ENCODE measurements at regions not wholly inside any gene's neighbourhood (a gene's known extent, or its start where the extent isn't known, plus 50 kb on each side); places are given as distances from the start of the nearest gene placed in this dataset.

DNA sequence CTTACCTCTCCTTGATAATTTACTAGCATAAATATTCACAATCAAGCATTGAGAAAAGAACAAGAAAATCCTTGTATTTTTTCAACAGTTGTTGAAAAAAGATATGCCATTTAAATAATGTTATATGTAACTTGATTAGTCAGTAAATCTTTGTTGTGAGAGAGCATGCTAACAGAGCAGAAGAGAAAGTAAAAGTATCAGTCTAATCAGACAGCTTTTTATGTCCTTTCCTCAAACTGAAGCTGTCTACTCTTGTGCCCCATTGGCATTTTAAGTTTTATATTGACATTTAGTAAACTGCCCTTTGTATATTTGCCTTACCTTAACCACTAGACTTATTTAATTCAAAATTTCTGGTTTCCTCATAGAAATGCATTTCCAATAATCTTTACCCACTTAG, 668.7 kb downstream of the OTOL1 start:
- Mint-ChIP-seq H3K27ac (no peak overlapping the region), H3K4me3 (no peak overlapping the region), H3K27me3 (ENCODE audit: low read depth) (no peaks in the 10 kb centered on the region), H3K9me3 (peaks cover 3 to 5% of the 10 kb centered on the region in 2 donors), H3K36me3 (ENCODE audit: insufficient read depth in 2 of 2) (no peaks in the 10 kb centered on the region), H3K4me1 (ENCODE audit: low read depth) (no peaks in the 10 kb centered on the region)
- ATAC-seq (replicated peaks in 1 of 2): no peak
- no peak for DNase-seq

DNA sequence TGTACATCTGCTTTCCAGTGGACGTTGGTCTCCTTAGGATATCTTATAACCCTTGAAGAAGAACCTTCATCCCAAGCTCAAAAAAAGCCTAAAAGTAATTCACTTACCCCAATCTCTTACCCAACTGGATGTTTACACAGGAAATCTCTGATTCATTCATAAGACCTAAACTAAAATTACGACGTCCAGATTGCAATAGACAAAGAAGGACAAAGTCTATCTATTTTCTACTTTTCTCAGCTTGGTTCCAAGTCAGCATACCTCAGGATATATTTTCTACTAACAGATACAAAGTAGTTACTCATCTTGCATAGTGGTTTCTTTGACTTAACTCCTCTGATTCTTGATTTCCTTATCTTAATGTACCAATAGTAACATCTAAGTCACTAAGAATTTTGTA, 669.9 kb downstream of the OTOL1 start:
- no peak for ATAC-seq (replicated peaks in 1 of 2)

DNA sequence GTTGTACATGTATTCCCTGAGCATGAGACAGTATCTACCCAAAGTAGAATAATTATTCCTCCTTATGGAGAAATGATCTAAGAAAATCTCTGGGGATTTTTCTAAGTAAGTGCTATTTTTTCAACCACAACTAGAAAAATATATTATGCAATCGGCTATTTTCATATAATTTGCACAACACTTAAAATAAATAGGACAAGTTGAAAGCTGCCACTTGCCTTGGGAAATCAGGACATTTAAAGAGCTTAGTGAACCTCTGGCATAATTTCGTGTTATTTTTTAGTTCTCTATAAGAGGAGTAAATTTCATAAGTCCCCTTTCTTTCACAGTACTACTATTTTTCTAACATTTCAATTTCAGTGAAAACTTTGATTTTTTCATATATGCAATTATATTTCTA, 672.1 kb downstream of the OTOL1 start:
- no peak overlapping the region for H3K4me3 Mint-ChIP-seq
- H3K9me3 Mint-ChIP-seq: peaks cover 3 to 8% of the 10 kb centered on the region in 2 donors
- ATAC-seq (replicated peaks in 1 of 2): no peak
- no peak overlapping the region for H3K27ac Mint-ChIP-seq
- H3K27me3 Mint-ChIP-seq (ENCODE audit: low read depth): no peaks in the 10 kb centered on the region
- H3K4me1 Mint-ChIP-seq (ENCODE audit: low read depth): no peaks in the 10 kb centered on the region
- no peak for DNase-seq
- no peaks in the 10 kb centered on the region for H3K36me3 Mint-ChIP-seq (ENCODE audit: insufficient read depth in 2 of 2)

More for the DNA sequence above, 669.9 kb downstream of the OTOL1 start:
- no peak overlapping the region for H3K4me3 Mint-ChIP-seq
- no peak for DNase-seq
- H3K27ac Mint-ChIP-seq: no peak overlapping the region
- H3K36me3 Mint-ChIP-seq (ENCODE audit: insufficient read depth in 2 of 2): no peaks in the 10 kb centered on the region
- H3K27me3 Mint-ChIP-seq (ENCODE audit: low read depth): no peaks in the 10 kb centered on the region
- H3K9me3 Mint-ChIP-seq: peaks cover 2 to 5% of the 10 kb centered on the region in 2 donors
- no peaks in the 10 kb centered on the region for H3K4me1 Mint-ChIP-seq (ENCODE audit: low read depth)

DNA sequence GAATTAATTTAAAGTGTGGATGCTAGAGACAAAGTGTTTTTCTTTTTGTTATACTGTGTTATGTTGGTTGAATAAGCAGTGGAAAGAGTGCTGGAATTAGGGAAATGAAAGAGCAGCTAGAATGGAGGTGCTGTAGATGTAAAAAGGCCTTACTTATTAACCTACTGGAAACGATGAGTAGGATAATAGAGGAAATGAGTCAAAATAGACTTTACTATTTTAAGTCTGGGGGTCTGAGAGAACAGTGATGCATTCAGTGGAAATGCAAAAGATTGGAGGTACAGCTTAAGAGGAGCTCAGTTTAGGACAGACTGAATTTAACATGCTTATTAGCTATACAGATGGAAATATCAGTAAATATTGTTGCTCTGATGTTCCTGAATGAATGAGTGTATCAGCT, 674.0 kb downstream of the OTOL1 start:
- H3K27me3 Mint-ChIP-seq (ENCODE audit: low read depth): no peaks in the 10 kb centered on the region
- H3K36me3 Mint-ChIP-seq (ENCODE audit: insufficient read depth in 2 of 2): no peaks in the 10 kb centered on the region
- no peak for DNase-seq
- H3K9me3 Mint-ChIP-seq: peaks cover 2 to 8% of the 10 kb centered on the region in 2 donors
- H3K27ac Mint-ChIP-seq: no peak overlapping the region
- H3K4me3 Mint-ChIP-seq: no peak overlapping the region
- ATAC-seq (replicated peaks in 1 of 2): no peak
- H3K4me1 Mint-ChIP-seq (ENCODE audit: low read depth): no peaks in the 10 kb centered on the region

DNA sequence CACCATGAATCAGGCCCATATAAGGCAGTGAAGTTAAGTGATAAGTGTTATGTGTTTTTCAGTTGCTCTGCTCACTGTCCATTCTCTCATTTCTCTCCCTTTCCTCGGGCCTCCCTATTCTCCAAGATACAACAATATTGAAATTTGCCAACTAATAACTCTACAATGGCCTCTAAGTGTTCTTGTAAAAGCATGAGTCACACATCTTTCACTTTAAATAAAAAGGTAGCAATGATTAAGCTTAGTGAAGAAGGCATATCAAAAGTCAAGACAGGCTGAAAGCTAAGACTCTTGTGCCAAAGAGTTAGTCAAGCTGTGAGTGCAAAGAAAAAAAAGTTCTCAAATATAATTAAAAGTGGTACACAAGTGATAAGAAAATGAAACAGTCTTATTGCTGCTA, 675.4 kb downstream of the OTOL1 start:
- ATAC-seq (replicated peaks in 1 of 2): no peak
- Mint-ChIP-seq H3K4me1 (ENCODE audit: low read depth) (no peaks in the 10 kb centered on the region), H3K27me3 (ENCODE audit: low read depth) (no peaks in the 10 kb centered on the region), H3K27ac (no peak overlapping the region), H3K4me3 (no peak overlapping the region), H3K36me3 (ENCODE audit: insufficient read depth in 2 of 2) (no peaks in the 10 kb centered on the region), H3K9me3 (peaks cover 4 to 5% of the 10 kb centered on the region in 2 donors)
- DNase-seq: no peak

DNA sequence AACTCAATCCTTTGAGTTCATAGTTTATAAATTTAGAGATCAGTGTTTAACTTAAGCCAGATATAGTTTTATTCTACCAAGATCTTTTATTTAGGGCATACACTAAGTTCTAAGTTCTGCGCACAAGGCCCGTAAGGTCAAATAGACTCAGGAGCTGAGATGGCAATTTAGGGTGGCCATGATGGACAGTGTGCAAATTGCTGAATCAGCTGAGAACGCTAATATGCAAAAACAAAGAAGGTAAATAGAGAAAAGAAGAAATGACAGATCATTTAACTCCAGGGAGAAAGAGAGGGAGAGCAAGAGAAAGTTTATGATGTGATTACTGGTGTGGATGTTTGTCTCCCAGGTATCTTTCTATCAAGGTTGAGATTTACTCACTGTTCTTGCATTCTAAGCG, 678.5 kb downstream of the OTOL1 start:
- Mint-ChIP-seq H3K4me1 (ENCODE audit: low read depth) (no peaks in the 10 kb centered on the region), H3K36me3 (ENCODE audit: insufficient read depth in 2 of 2) (no peaks in the 10 kb centered on the region), H3K4me3 (no peak overlapping the region), H3K27ac (no peak overlapping the region), H3K27me3 (ENCODE audit: low read depth) (no peaks in the 10 kb centered on the region), H3K9me3 (peaks cover 6 to 9% of the 10 kb centered on the region in 2 donors)
- DNase-seq: no peak
- ATAC-seq (replicated peaks in 1 of 2): no peak

DNA sequence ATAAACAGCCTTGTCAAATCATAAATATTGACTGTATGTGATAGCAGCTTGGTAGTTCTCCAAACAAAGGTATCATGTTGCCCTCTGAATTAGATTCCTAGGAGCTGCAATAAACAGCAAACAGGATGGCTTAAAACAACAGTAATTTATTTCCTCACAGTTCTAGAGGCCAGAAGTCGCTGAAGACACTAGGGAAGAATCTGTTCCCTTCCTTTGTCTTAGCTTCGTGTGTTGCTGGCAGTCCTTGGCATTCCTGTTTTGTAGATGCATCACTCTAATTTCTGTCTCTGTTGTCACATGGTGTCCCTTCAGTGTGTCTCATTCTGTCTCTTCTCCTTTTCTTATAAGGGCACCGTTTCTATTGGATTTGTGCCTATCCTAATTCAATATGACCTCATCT, 679.3 kb downstream of the OTOL1 start:
- H3K4me3 Mint-ChIP-seq: no peak overlapping the region
- no peak for DNase-seq
- no peak overlapping the region for H3K27ac Mint-ChIP-seq

DNA sequence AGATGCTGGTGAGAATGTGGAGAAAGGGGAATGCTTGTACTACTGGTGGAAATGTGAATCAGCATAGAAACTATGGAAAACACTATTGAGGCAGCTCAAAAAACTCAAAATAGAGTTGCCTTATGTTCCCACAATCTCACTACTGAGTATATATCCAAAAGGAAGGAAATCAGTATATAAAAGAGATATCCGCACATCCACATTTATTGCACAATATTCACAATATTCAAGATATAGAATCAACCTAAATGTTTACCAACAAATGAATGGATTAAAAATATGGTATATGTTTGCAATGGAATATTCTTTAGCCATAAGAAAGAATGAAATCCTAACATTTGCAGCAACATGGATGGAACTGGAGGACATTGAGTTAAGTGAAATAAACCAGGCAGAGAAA, 686.8 kb downstream of the OTOL1 start:
- Mint-ChIP-seq H3K4me1 (ENCODE audit: low read depth) (no peaks in the 10 kb centered on the region), H3K9me3 (peaks cover 3 to 4% of the 10 kb centered on the region in 2 donors), H3K27me3 (ENCODE audit: low read depth) (no peaks in the 10 kb centered on the region), H3K36me3 (ENCODE audit: insufficient read depth in 2 of 2) (no peaks in the 10 kb centered on the region), H3K27ac (no peak overlapping the region), H3K4me3 (no peak overlapping the region)
- DNase-seq (no peak), ATAC-seq (replicated peaks in 1 of 2) (no peak)

More for the DNA sequence above, 679.3 kb downstream of the OTOL1 start:
- H3K27me3 Mint-ChIP-seq (ENCODE audit: low read depth): no peaks in the 10 kb centered on the region
- ATAC-seq (replicated peaks in 1 of 2): no peak
- H3K4me1 Mint-ChIP-seq (ENCODE audit: low read depth): no peaks in the 10 kb centered on the region
- H3K9me3 Mint-ChIP-seq: peaks cover 6 to 9% of the 10 kb centered on the region in 2 donors
- H3K36me3 Mint-ChIP-seq (ENCODE audit: insufficient read depth in 2 of 2): no peaks in the 10 kb centered on the region

DNA sequence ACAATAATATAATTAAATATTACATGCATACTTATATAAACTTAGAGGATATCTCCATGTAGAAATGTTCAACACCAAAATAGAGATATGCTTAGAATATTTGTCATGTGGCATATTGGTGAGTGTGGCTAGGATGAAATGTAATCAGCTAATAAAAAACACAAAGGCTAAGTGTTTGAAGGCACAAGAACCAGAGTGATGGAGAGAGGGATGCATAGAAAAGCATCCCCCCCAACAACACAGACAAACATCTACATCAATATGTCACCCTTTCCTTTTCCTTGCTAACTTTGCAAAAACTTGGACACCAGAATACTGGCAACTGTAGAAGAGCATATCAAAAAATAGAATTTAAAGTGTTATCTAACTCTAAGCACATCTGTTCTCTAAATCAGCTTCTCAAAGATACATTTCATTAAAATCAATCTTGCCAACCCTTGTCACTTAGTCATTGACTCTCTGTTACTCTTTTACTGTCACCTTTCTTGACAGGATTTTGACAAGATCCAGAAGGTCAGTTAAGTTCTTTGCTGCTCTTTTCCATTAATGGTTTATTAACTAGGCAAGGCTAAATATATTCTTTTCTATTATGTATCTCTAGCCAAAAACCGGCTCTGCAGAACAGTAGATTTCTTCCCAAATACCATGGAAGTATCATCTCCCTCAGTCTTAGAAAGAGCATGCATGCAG, 695.9 kb downstream of the OTOL1 start:
- H3K4me3 Mint-ChIP-seq: no peak overlapping the region
- no peak overlapping the region for H3K27ac Mint-ChIP-seq
- H3K4me1 Mint-ChIP-seq (ENCODE audit: low read depth): no peaks in the 10 kb centered on the region
- ATAC-seq (replicated peaks in 1 of 2) (no peak), DNase-seq (no peak)
- no peaks in the 10 kb centered on the region for H3K36me3 Mint-ChIP-seq (ENCODE audit: insufficient read depth in 2 of 2)
- peaks cover 3 to 6% of the 10 kb centered on the region in 2 donors for H3K9me3 Mint-ChIP-seq
- no peaks in the 10 kb centered on the region for H3K27me3 Mint-ChIP-seq (ENCODE audit: low read depth)

DNA sequence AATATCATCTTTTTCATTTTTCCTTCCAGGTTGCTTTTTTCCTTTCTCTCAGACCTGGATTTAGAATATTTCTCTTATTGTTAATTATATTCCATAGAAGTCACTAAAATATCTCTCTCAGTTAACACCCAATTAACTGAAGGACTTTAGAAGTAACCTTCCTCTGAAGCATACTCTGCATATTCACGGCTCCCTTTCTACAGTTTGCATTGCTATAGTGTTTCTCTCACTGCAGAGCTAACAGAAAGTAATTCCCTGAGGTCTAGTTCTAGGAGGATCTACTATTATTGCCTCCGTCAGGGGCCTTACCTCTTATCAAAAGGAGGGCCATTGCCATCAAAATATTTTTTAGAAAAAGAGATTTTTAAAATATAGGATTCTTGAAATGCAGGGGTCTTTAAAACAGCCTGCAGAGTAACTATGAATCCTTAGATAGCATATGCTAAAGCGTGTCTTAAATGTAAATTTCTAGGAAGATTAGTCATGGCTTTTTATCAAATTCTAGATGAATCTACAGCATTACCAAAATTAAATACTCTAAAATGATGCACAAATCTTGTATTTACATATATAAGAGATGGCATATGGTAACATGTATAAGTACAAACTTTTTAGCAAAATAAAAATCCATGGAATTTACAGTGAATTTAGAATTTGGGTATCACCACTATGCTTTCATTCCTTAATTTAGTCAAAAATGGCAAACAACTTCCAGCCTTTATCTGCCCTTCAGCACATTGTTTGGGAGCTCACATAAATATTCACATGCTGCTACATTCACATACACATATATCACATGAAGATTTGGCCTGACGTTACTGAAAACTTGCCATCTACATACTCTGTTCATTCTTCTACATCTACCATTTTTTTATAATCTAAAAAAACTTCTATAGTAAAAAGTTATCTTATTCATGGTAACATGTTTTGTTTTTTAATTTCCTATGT, 696.8 kb downstream of the OTOL1 start:
- H3K27me3 Mint-ChIP-seq (ENCODE audit: low read depth): no peaks in the 10 kb centered on the region
- ATAC-seq (replicated peaks in 1 of 2): no peak
- H3K36me3 Mint-ChIP-seq (ENCODE audit: insufficient read depth in 2 of 2): no peaks in the 10 kb centered on the region
- no peak overlapping the region for H3K4me3 Mint-ChIP-seq
- H3K9me3 Mint-ChIP-seq: peaks cover 3 to 6% of the 10 kb centered on the region in 2 donors
- no peak overlapping the region for H3K27ac Mint-ChIP-seq
- no peak for DNase-seq
- no peaks in the 10 kb centered on the region for H3K4me1 Mint-ChIP-seq (ENCODE audit: low read depth)

DNA sequence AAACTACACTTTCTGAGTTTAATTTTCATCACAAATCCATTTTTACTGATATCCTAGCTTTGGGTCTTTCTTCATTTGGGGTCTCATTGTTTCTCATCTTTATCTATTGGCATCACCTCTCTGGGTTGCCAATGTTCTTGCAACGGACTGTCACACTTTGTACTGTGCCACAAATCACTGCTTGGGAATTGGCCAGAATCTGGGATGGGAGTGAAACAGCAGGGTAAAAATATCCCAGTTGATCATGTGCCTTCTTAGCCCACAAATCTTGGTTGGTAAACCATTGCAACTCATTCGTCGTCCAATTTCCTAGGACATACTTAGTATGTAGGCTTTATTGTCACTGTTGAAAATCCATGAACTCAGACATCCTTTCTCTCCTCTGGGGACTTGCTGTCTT, 698.5 kb downstream of the OTOL1 start:
- no peak overlapping the region for H3K27ac Mint-ChIP-seq
- no peaks in the 10 kb centered on the region for H3K27me3 Mint-ChIP-seq (ENCODE audit: low read depth)
- no peaks in the 10 kb centered on the region for H3K4me1 Mint-ChIP-seq (ENCODE audit: low read depth)
- peaks cover 3 to 6% of the 10 kb centered on the region in 2 donors for H3K9me3 Mint-ChIP-seq
- no peaks in the 10 kb centered on the region for H3K36me3 Mint-ChIP-seq (ENCODE audit: insufficient read depth in 2 of 2)
- no peak overlapping the region for H3K4me3 Mint-ChIP-seq
- no peak for ATAC-seq (replicated peaks in 1 of 2)
- DNase-seq: no peak

DNA sequence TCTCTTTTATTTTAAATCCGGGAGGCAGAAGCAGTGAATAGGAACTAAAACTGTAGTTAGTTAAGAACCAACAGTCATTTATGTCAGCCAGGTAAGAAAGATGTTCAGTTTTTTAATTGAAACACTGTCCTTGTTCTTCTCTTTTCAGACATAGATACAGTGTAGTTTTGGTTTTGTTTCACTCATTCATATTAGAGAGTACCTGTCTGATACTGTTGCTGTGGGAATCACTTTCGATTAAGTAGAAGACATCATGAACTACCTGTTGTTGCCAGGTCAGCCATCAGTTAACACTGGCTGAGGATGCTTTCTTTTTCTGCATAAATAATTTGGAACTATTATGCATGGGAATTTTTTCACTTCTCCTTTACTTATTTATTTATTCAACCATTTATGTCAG, 700.4 kb downstream of the OTOL1 start:
- DNase-seq: no peak
- Mint-ChIP-seq H3K4me3 (no peak overlapping the region), H3K27ac (no peak overlapping the region), H3K36me3 (ENCODE audit: insufficient read depth in 2 of 2) (no peaks in the 10 kb centered on the region), H3K9me3 (peaks cover 3 to 4% of the 10 kb centered on the region in 2 donors), H3K27me3 (ENCODE audit: low read depth) (no peaks in the 10 kb centered on the region), H3K4me1 (ENCODE audit: low read depth) (no peaks in the 10 kb centered on the region)
- no peak for ATAC-seq (replicated peaks in 1 of 2)

DNA sequence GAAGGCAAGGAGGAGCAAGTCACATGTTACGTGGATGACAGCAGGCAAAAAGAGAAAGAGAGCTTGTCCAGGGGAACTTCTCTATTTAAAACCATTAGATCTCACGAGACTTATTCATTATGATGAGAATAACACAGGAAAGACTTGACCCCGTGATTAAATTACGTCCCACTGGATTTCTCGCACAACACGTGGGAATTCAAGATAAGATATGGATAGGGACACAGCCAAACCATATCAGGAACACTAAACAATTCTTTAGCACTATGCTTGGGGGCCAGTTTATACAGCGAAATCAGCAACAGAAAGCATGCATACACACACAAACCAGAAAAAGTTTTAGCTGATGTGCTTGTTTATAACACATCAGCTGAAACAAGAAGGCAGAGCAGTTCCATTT, 704.2 kb downstream of the OTOL1 start:
- H3K9me3 Mint-ChIP-seq: peaks cover 0 to 5% of the 10 kb centered on the region in 2 donors
- no peaks in the 10 kb centered on the region for H3K36me3 Mint-ChIP-seq (ENCODE audit: insufficient read depth in 2 of 2)
- H3K27me3 Mint-ChIP-seq (ENCODE audit: low read depth): no peaks in the 10 kb centered on the region

More for the DNA sequence above, 704.2 kb downstream of the OTOL1 start:
- ATAC-seq (replicated peaks in 1 of 2) (no peak), DNase-seq (no peak)
- Mint-ChIP-seq H3K4me3 (no peak overlapping the region), H3K4me1 (ENCODE audit: low read depth) (no peaks in the 10 kb centered on the region), H3K27ac (no peak overlapping the region)

Data from activated T-cell treated with anti-CD3 and anti-CD28 coated beads, Interleukin-2, amount 50 U/mL, for 72 hours (primary cell).